ENCODE measurements at regions not wholly inside any gene's neighbourhood (a gene's known extent, or its start where the extent isn't known, plus 50 kb on each side); places are given as distances from the start of the nearest gene placed in this dataset.
A peak's percentile ranks its signal among the peaks of the same experiment; 100 is the strongest.

GRCh38 chr17:14719942-14720341 lies 419.1 kb downstream of the HS3ST3B1 start:
- FAIRE-seq, result no peak
- DNase-seq (ENCODE audit: low read depth), result peak; percentile 51
- TF ChIP-seq CTCF (IDR thresholded peaks at IDR 0.05; ENCODE audit: insufficient read depth, low read length, severe bottlenecking), result no peak
- Histone ChIP-seq H3K36me3 (ENCODE audit: control insufficient read depth, insufficient read depth, low read length) (no peaks in the 10 kb centered on the region), H3K27me3 (ENCODE audit: control insufficient read depth, insufficient read depth, low read length) (no peaks in the 10 kb centered on the region), H3K4me3 (ENCODE audit: low read depth, low read length) (no peak overlapping the region)

- no peak for FAIRE-seq
- no peak for TF ChIP-seq CTCF (IDR thresholded peaks at IDR 0.05; ENCODE audit: insufficient read depth, low read length, severe bottlenecking)
- H3K4me3 ChIP-seq (ENCODE audit: low read depth, low read length), result no peak overlapping the region
- DNase-seq (ENCODE audit: low read depth), result no peak
- H3K27me3 ChIP-seq (ENCODE audit: control insufficient read depth, insufficient read depth, low read length), result no peaks in the 10 kb centered on the region
- H3K36me3 ChIP-seq (ENCODE audit: control insufficient read depth, insufficient read depth, low read length), result no peaks in the 10 kb centered on the region
Observed at GRCh38 chr17:14717859-14718258, 417.0 kb downstream of the HS3ST3B1 start.

- DNase-seq (ENCODE audit: low read depth), result no peak
- no peak for TF ChIP-seq CTCF (IDR thresholded peaks at IDR 0.05; ENCODE audit: insufficient read depth, low read length, severe bottlenecking)
- FAIRE-seq, result no peak
- H3K4me3 ChIP-seq (ENCODE audit: low read depth, low read length), result no peak overlapping the region
- no peaks in the 10 kb centered on the region for H3K36me3 ChIP-seq (ENCODE audit: control insufficient read depth, insufficient read depth, low read length)
- H3K27me3 ChIP-seq (ENCODE audit: control insufficient read depth, insufficient read depth, low read length), result no peaks in the 10 kb centered on the region
Observed at GRCh38 chr17:14715561-14715960, 414.7 kb downstream of the HS3ST3B1 start.

- TF ChIP-seq CTCF (IDR thresholded peaks at IDR 0.05; ENCODE audit: insufficient read depth, low read length, severe bottlenecking), result no peak
- DNase-seq (ENCODE audit: low read depth) (peak; percentile 72), FAIRE-seq (no peak)
Observed at GRCh38 chr17:14712611-14713021, 411.7 kb downstream of the HS3ST3B1 start.

GRCh38 chr17:14704121-14704520 lies 403.2 kb downstream of the HS3ST3B1 start:
- TF ChIP-seq CTCF (IDR thresholded peaks at IDR 0.05; ENCODE audit: insufficient read depth, low read length, severe bottlenecking), result no peak
- Histone ChIP-seq H3K36me3 (ENCODE audit: control insufficient read depth, insufficient read depth, low read length) (no peaks in the 10 kb centered on the region), H3K27me3 (ENCODE audit: control insufficient read depth, insufficient read depth, low read length) (no peaks in the 10 kb centered on the region), H3K4me3 (ENCODE audit: low read depth, low read length) (no peak overlapping the region)
- DNase-seq (ENCODE audit: low read depth), result no peak
- no peak for FAIRE-seq

More at GRCh38 chr17:14712611-14713021, 411.7 kb downstream of the HS3ST3B1 start:
- Histone ChIP-seq H3K36me3 (ENCODE audit: control insufficient read depth, insufficient read depth, low read length) (no peaks in the 10 kb centered on the region), H3K27me3 (ENCODE audit: control insufficient read depth, insufficient read depth, low read length) (no peaks in the 10 kb centered on the region), H3K4me3 (ENCODE audit: low read depth, low read length) (no peak overlapping the region)

GRCh38 chr17:14701886-14702285 lies 401.0 kb downstream of the HS3ST3B1 start:
- no peak for FAIRE-seq
- Histone ChIP-seq H3K27me3 (ENCODE audit: control insufficient read depth, insufficient read depth, low read length) (no peaks in the 10 kb centered on the region), H3K4me3 (ENCODE audit: low read depth, low read length) (no peak overlapping the region), H3K36me3 (ENCODE audit: control insufficient read depth, insufficient read depth, low read length) (no peaks in the 10 kb centered on the region)
- DNase-seq (ENCODE audit: low read depth), result no peak
- no peak for TF ChIP-seq CTCF (IDR thresholded peaks at IDR 0.05; ENCODE audit: insufficient read depth, low read length, severe bottlenecking)

Data from bronchial epithelial cell (primary cell).